IMR-90 (cell line): ENCODE measurements at regions not wholly inside any gene's neighbourhood (a gene's known extent, or its start where the extent isn't known, plus 50 kb on each side); places are given as distances from the start of the nearest gene placed in this dataset.

ENCODE experiments used
- ATAC-seq: fragments of 200-7000 bp; cut with Tn5 transposase; 2 replicates; pipeline ENCODE4 v1.9.1; 2020; ENCODE audit warnings: low read depth, mild to moderate bottlenecking, moderate library complexity
- BruUV-seq: library from RNA; stranded (reverse); fragments of 400-500 nt; replicated peaks from 2 replicates; lab custom pipeline; 2021; lab: Mats Ljungman, UMichigan
- CTCF ChIA-PET: fragments of 300-600 bp; formaldehyde crosslinking; extraction: SDS; loops from one replicate; lab custom pipeline; 2021; ENCODE audit warnings: antibody characterized with exemption; lab: Yijun Ruan, JAX
- POLR2A ChIA-PET: fragments of 300-600 bp; sonication (Branson Sonifier 250); formaldehyde crosslinking; loops from one replicate; lab custom pipeline; 2022; ENCODE audit warnings: antibody characterized with exemption; ENCODE audit not compliant: unreplicated experiment; lab: Charles Lee
- DNase-seq: peaks from one replicate; pipeline ENCODE4 v3.0.0; 2013
- H2AFZ ChIP-seq: replicated peaks from 2 replicates; pipeline ENCODE3; 2013; ENCODE audit warnings: low read length, mild to moderate bottlenecking; ENCODE audit not compliant: poor library complexity
- H2AK5ac ChIP-seq: 2 replicates; pipeline ENCODE4 v1.6.1; 2013; ENCODE audit warnings: low read depth, low read length, inconsistent platforms
- H2AK9ac ChIP-seq: replicated peaks from 2 replicates; pipeline ENCODE3; 2013; ENCODE audit warnings: mild to moderate bottlenecking, low read depth, low read length, moderate library complexity; ENCODE audit not compliant: poor library complexity
- H2BK120ac ChIP-seq: 2 replicates; pipeline ENCODE4 v1.6.1; 2013; ENCODE audit warnings: low read depth, low read length, inconsistent platforms
- H2BK15ac ChIP-seq: 3 replicates; pipeline ENCODE4 v1.6.1; 2013; ENCODE audit warnings: low read depth, low read length, inconsistent platforms
- H2BK20ac ChIP-seq: 2 replicates; pipeline ENCODE4 v1.6.1; 2013; ENCODE audit warnings: low read depth, mild to moderate bottlenecking, inconsistent platforms, low read length, moderate library complexity
- H2BK5ac ChIP-seq: 2 replicates; pipeline ENCODE4 v1.6.1; 2013; ENCODE audit warnings: mild to moderate bottlenecking, low read depth, low read length, inconsistent platforms; ENCODE audit not compliant: poor library complexity, severe bottlenecking
- H3K14ac ChIP-seq: replicated peaks from 2 replicates; pipeline ENCODE4 v1.6.1; 2013; ENCODE audit warnings: low read depth, low read length, inconsistent platforms
- H3K18ac ChIP-seq: 2 replicates; pipeline ENCODE4 v1.6.1; 2013; ENCODE audit warnings: low read depth, low read length, control low read depth
- H3K23ac ChIP-seq: 2 replicates; pipeline ENCODE4 v1.6.1; 2013; ENCODE audit warnings: low read depth, low read length, inconsistent platforms
- H3K27ac ChIP-seq: 2 replicates; pipeline ENCODE4 v1.5.1; 2013; ENCODE audit warnings: mild to moderate bottlenecking, control low read depth, low read length; ENCODE audit not compliant: insufficient read depth
- H3K27me3 ChIP-seq: 2 replicates; pipeline ENCODE4 v1.6.1; 2013; ENCODE audit warnings: low read length; ENCODE audit not compliant: control insufficient read depth, insufficient read depth
- H3K36me3 ChIP-seq: 2 replicates; pipeline ENCODE4 v1.6.1; 2013; ENCODE audit warnings: low read length, mixed read lengths; ENCODE audit not compliant: control insufficient read depth, insufficient read depth
- H3K4ac ChIP-seq: 2 replicates; pipeline ENCODE4 v1.6.1; 2013; ENCODE audit warnings: low read depth, low read length, inconsistent platforms
- H3K4me1 ChIP-seq: 2 replicates; pipeline ENCODE4 v1.6.1; 2013; ENCODE audit warnings: low read length, mixed read lengths; ENCODE audit not compliant: control insufficient read depth, insufficient read depth
- H3K4me2 ChIP-seq: 2 replicates; pipeline ENCODE4 v1.6.1; 2013; ENCODE audit warnings: low read depth, mild to moderate bottlenecking, control low read depth, low read length, moderate library complexity
- H3K4me3 ChIP-seq: 2 replicates; pipeline ENCODE4 v1.5.1; 2013; ENCODE audit warnings: low read depth, mild to moderate bottlenecking, control low read depth, low read length, moderate library complexity; ENCODE audit not compliant: insufficient read depth
- H3K56ac ChIP-seq: 2 replicates; pipeline ENCODE4 v1.6.1; 2013; ENCODE audit warnings: low read length, inconsistent platforms; ENCODE audit not compliant: insufficient read depth; ENCODE audit errors: extremely low read depth
- H3K79me1 ChIP-seq, 2 experiments: 2 replicates each; pipeline ENCODE4 v1.6.1; 2013; ENCODE audit warnings: low read length in 2 of 2, inconsistent platforms in 1 of 2, low read depth in 1 of 2
- H3K9ac ChIP-seq: 2 replicates; pipeline ENCODE4 v1.6.1; 2013; ENCODE audit warnings: low read depth, low read length, control low read depth
- H3K9me1 ChIP-seq: 2 replicates; pipeline ENCODE4 v1.6.1; 2013; ENCODE audit warnings: low read length, inconsistent platforms; ENCODE audit not compliant: insufficient read depth
- H3K9me3 ChIP-seq: 2 replicates; pipeline ENCODE4 v1.6.1; 2013; ENCODE audit warnings: low read length; ENCODE audit not compliant: control insufficient read depth, insufficient read depth
- H4K20me1 ChIP-seq: 2 replicates; pipeline ENCODE4 v1.6.1; 2013; ENCODE audit warnings: low read length, inconsistent platforms; ENCODE audit not compliant: insufficient read depth
- H4K5ac ChIP-seq: 2 replicates; pipeline ENCODE4 v1.6.1; 2013; ENCODE audit warnings: mild to moderate bottlenecking, low read depth, low read length, control low read depth
- H4K8ac ChIP-seq, 2 experiments: 2 replicates each; pipeline ENCODE4 v1.6.1; 2013; ENCODE audit warnings: low read depth in 2 of 2, low read length in 2 of 2, control low read depth in 1 of 2, inconsistent platforms in 1 of 2
- H4K91ac ChIP-seq: 2 replicates; pipeline ENCODE4 v1.6.1; 2013; ENCODE audit warnings: low read depth, low read length, inconsistent platforms; ENCODE audit not compliant: insufficient read depth
- FOS ChIP-seq: fragments of 150-350 bp; IDR thresholded peaks from 2 replicates; pipeline ENCODE4 v1.6.1; 2016; ENCODE audit warnings: low read depth, low read length
- MAFK ChIP-seq: IDR thresholded peaks from 2 replicates; pipeline ENCODE4 v1.6.1; 2012; ENCODE audit warnings: low read depth, low read length, improper control_type of control experiment
- SMC3 ChIP-seq: fragments of 150-350 bp; IDR thresholded peaks from 2 replicates; pipeline ENCODE4 v1.6.1; 2016; ENCODE audit warnings: low read depth, mild to moderate bottlenecking, antibody characterized with exemption, low read length, moderate library complexity
- WGBS, 2 experiments: methylation state at CpG; one replicate each; pipeline versions ENCODE4 v1.1.5 to v1.1.7; 2013; ENCODE audit warnings: missing lambda C conversion rate in 2 of 2; ENCODE audit not compliant: insufficient read length in 1 of 2; ENCODE audit errors: extremely low coverage in 2 of 2; 5-methylcytosine and 5-hydroxymethylcytosine counted together
- dilution Hi-C: fragments of 300-500 bp; cut with HindIII; formaldehyde crosslinking; loops from one replicate; pipeline ENCODE4 v1.14.3; 2018; ENCODE audit warnings: low sequenced_read_pairs; ENCODE audit not compliant: unreplicated experiment
- in situ Hi-C: fragments of 300-500 bp; cut with MboI; formaldehyde crosslinking; loops from 3 replicates; pipeline ENCODE4 v1.14.3; 2019; ENCODE audit warnings: low sequenced_read_pairs, inconsistent platforms, mixed read lengths
- intact Hi-C: fragments of 100-400 bp; cut with micrococcal nuclease; formaldehyde crosslinking; loops from 2 replicates; pipeline ENCODE4 v1.10.0; 2022
- TF ChIP-seq, protein P1 (sequence below): fragments of 150-350 bp; IDR thresholded peaks from 2 replicates; pipeline ENCODE4 v1.6.1; 2017; ENCODE audit warnings: mild to moderate bottlenecking, antibody characterized with exemption, low read length, low read depth

DNA sequence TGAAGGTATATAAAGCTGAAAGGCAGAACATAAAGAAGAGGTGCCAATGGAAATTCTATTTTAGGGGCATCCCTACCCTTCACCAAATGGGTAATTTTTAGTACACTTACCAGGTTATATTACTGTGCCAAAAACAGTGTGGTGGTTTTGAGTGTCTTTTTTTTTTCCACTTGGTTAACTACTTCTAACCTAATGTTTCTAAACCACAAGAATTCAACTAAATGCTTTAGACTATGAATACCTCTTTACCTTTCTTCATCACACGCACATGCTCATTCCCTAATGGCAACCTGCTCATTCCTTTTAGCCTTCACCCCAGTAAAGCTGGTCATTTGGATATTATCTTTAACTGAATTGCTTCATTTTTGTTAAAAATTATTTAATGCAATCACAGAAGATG is 215.6 kb downstream of the PIK3R1 start:
- DNase-seq (no peak), ATAC-seq (no peak)
- no peak overlapping the region for H2AFZ ChIP-seq
- no peak overlapping the region for H3K18ac ChIP-seq
- H2BK20ac ChIP-seq: no peak overlapping the region
- no peaks in the 10 kb centered on the region for H4K20me1 ChIP-seq
- H3K27me3 ChIP-seq: no peaks in the 10 kb centered on the region
- H4K91ac ChIP-seq: no peak overlapping the region
- H3K9me1 ChIP-seq: peaks cover 7% of the 10 kb centered on the region
- no peak overlapping the region for H3K56ac ChIP-seq
- intact Hi-C loops: no loop called here
- H2AK9ac ChIP-seq: no peak overlapping the region
- no CpG with 5 or more reads among the region's 1 CpG for WGBS, 2 experiments
- CTCF ChIA-PET: no interaction called here
- H3K79me1 ChIP-seq: no peaks in the 10 kb centered on the region
- no peak overlapping the region for H3K4ac ChIP-seq
- POLR2A ChIA-PET: no interaction called here
- H4K8ac ChIP-seq: no peak overlapping the region
- TF ChIP-seq MAFK (no peak), FOS (no peak), SMC3 (no peak)
- TF ChIP-seq, protein P1, sequence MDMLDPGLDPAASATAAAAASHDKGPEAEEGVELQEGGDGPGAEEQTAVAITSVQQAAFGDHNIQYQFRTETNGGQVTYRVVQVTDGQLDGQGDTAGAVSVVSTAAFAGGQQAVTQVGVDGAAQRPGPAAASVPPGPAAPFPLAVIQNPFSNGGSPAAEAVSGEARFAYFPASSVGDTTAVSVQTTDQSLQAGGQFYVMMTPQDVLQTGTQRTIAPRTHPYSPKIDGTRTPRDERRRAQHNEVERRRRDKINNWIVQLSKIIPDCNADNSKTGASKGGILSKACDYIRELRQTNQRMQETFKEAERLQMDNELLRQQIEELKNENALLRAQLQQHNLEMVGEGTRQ: no peak
- no peak overlapping the region for H3K23ac ChIP-seq
- H2BK15ac ChIP-seq: no peak overlapping the region
- no peak overlapping the region for H4K5ac ChIP-seq
- H3K4me1 ChIP-seq: peaks cover 3% of the 10 kb centered on the region; the same call in 1 of the 2 replicates
- no peaks in the 10 kb centered on the region for H3K36me3 ChIP-seq
- in situ Hi-C loops: no loop called here
- dilution Hi-C loops: no loop called here
- H3K27ac ChIP-seq: no peak overlapping the region
- no peak overlapping the region for H2BK5ac ChIP-seq
- no TSS peak for BruUV-seq
- H3K9ac ChIP-seq: no peak overlapping the region
- no peak overlapping the region for H3K4me3 ChIP-seq
- no peak overlapping the region for H2AK5ac ChIP-seq
- no peak overlapping the region for H3K4me2 ChIP-seq
- no peak overlapping the region for H3K14ac ChIP-seq
- H2BK120ac ChIP-seq: no peak overlapping the region
- no peaks in the 10 kb centered on the region for H3K9me3 ChIP-seq
